ENCODE measurements at regions not wholly inside any gene's neighbourhood (a gene's known extent, or its start where the extent isn't known, plus 50 kb on each side); places are given as distances from the start of the nearest gene placed in this dataset.
A peak's percentile ranks its signal among the peaks of the same experiment; 100 is the strongest.

DNA sequence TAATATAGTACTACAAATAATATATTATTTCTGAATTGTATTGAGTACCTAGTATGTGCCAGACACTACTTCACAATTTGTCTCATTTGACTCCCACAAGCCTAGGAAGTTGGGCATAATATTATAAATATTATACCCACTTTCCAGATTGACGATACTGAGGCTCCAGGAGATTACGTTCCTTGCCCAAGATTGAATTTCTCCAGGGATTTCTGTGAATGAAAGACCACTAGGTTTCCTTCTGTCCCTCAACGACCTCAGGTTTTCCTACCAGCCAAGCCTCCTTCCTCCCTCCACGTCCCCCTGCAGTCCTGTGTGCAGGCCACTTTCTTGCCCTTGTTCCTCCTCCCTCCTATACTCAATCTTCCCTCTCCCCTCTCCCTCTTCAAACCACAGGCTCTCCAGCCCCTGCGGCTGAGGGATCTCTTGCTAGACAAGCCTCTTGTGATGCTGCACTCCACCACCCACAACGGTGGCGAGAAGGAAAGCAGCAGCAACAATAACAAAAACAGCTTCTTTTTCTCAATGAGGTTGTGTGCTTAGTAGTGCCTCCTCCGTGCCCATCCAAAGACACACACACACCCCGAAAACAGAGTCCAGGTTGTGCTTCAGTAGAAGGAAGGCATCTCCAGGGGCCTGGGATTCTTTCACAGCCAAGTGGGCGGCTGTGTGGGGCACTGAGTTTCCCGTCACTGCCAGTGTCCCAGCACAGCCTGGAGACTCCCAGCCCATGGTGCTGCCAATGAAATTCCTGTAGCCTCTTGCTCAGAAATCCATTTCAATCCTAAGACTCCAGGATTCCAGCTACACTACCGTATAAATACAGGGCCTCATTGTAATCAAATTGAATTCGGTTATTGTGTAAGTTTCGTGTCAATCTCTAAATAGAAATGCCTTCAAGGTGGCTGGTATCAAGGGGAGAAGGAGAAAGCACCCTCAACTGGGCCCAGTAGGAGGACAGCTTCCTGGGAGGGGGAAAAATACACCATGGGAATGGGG, 94.4 kb downstream of the NCR2 start:
- peaks cover 33% of the 10 kb centered on the region for H3K4me1 ChIP-seq (ENCODE audit: control insufficient read depth, insufficient read depth, low read length)
- no peaks in the 10 kb centered on the region for H3K9me3 ChIP-seq (ENCODE audit: control insufficient read depth, insufficient read depth, low read length)
- H3K27me3 ChIP-seq (ENCODE audit: control insufficient read depth, insufficient read depth, low read length) = peaks cover 58% of the 10 kb centered on the region
- H3K36me3 ChIP-seq (ENCODE audit: control insufficient read depth, insufficient read depth, low read length) = no peaks in the 10 kb centered on the region
- peak overlapping the region; percentile 11 for H3K4me3 ChIP-seq (ENCODE audit: low read depth, low read length)
- H3K9ac ChIP-seq (ENCODE audit: low read depth, low read length) = no peak overlapping the region

DNA sequence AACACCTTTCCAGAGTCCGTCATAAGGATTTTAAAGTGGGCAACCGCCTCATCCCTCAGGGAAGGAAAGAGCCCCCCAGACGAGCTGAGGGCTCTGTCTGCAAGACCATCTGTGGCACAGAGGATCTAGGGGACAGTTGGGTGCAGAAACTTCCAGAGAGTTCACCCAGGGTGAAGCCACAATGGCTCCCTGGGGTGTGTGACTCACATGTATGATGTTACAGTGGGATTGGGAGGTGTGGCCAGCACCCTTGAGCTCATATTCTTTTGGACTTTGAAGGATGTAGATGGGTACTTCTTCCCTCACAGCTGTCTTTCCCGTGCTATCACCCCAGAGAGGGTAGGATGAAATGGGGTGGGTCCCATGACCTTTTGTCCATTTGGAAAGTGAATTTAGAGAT, 95.5 kb downstream of the NCR2 start:
- Histone ChIP-seq H3K9ac (ENCODE audit: low read depth, low read length) (no peak overlapping the region), H3K4me1 (ENCODE audit: control insufficient read depth, insufficient read depth, low read length) (peaks cover 32% of the 10 kb centered on the region), H3K9me3 (ENCODE audit: control insufficient read depth, insufficient read depth, low read length) (no peaks in the 10 kb centered on the region), H3K36me3 (ENCODE audit: control insufficient read depth, insufficient read depth, low read length) (no peaks in the 10 kb centered on the region), H3K27me3 (ENCODE audit: control insufficient read depth, insufficient read depth, low read length) (peaks cover 49% of the 10 kb centered on the region), H3K4me3 (ENCODE audit: low read depth, low read length) (no peak overlapping the region)

DNA sequence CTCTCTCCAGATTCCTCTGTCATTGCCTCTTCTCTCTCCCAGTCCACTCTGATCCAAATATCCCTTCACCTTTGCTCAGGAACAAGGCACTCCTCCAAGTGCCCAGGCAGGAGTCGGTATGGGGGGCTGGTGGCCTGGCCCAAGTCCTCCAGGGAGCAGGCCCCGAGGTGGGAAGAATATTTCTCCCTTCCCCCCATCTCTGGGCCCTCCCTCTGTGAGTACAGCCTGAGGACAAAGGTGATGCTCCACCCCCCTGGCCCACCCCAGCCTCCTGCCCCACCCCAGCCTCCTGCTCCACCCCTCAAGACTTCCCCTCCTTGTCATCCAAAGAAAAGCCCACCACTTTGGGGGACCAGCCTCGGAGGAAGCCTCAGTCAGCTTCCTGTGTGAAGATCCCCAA, 96.9 kb downstream of the NCR2 start:
- H3K27me3 ChIP-seq (ENCODE audit: control insufficient read depth, insufficient read depth, low read length) = peaks cover 35% of the 10 kb centered on the region
- peaks cover 21% of the 10 kb centered on the region for H3K4me1 ChIP-seq (ENCODE audit: control insufficient read depth, insufficient read depth, low read length)
- no peaks in the 10 kb centered on the region for H3K9me3 ChIP-seq (ENCODE audit: control insufficient read depth, insufficient read depth, low read length)
- H3K9ac ChIP-seq (ENCODE audit: low read depth, low read length) = no peak overlapping the region
- no peak overlapping the region for H3K4me3 ChIP-seq (ENCODE audit: low read depth, low read length)
- no peaks in the 10 kb centered on the region for H3K36me3 ChIP-seq (ENCODE audit: control insufficient read depth, insufficient read depth, low read length)

DNA sequence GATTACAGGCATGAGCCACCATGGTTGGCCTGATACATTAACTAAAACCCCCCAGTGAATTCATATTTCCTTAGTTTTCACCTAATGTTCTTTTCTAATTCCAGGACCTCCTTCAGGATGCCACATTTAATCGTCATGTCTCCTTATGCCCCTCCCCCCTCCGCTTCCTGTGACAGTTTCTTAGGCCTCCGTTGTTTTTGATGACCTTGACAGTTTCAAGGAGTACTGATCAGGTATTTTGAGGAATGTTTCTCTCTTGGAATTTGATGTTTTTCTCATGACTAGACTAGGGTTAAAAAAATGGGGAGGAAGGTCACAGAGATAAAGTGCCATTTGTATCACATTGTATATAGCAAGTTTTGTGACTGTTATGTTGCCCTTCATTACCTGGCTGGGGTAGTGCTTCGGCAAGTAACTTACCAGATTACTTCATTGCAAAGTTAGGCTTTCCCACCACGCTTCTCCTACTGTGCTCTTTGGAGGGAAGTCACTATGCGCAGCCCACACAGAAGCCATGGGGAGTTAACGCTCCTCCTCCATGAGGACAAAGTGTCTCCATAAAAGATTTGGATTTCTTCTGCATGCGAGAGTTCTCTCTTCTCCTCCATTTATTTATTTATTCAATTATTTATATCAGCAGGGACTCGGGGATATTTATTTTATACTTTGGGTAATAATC, 99.5 kb downstream of the NCR2 start:
- Histone ChIP-seq H3K9ac (ENCODE audit: low read depth, low read length) (no peak overlapping the region), H3K4me3 (ENCODE audit: low read depth, low read length) (no peak overlapping the region), H3K9me3 (ENCODE audit: control insufficient read depth, insufficient read depth, low read length) (no peaks in the 10 kb centered on the region), H3K4me1 (ENCODE audit: control insufficient read depth, insufficient read depth, low read length) (peaks cover 10% of the 10 kb centered on the region), H3K27me3 (ENCODE audit: control insufficient read depth, insufficient read depth, low read length) (peaks cover 34% of the 10 kb centered on the region), H3K36me3 (ENCODE audit: control insufficient read depth, insufficient read depth, low read length) (no peaks in the 10 kb centered on the region)

DNA sequence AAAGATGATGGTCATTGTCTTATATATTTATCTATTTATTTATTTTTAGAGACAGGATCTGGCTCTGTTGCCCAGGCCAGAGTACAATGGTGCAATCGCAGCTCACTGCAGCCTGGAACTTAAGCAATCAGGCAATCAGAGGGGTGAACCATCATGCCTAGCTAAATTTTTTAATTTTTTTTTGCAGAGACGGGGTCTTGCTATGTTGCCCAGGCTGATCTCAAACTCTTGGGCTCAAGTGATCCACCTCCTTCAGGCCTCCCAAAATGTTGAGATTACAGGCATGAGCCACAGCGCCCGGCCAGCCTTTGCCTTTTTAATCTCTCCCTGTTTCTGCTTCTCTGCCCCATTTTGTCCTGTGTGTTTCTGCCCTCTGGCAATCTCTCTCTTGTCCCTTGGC, 102.2 kb downstream of the NCR2 start:
- Histone ChIP-seq H3K9me3 (ENCODE audit: control insufficient read depth, insufficient read depth, low read length) (no peaks in the 10 kb centered on the region), H3K36me3 (ENCODE audit: control insufficient read depth, insufficient read depth, low read length) (no peaks in the 10 kb centered on the region)

DNA sequence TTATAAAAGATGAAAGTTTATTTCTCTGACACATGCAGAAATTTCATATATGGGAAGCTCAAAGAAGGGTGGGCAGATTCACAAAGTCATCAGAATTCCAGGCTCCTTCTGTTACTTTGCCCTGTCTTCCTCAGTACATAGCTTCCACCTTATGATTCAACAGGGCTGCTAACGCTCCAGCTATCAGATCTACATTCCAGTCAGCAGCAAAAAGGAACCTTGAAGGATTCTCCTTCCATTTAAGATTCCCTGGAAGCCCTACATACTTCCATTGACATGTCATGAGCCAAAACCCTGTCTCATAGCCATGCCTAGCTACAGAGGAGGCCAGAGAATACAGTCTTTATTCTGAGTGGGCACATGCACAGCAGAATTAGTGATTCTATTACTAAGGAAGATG, 103.3 kb downstream of the NCR2 start:
- H3K9ac ChIP-seq (ENCODE audit: low read depth, low read length) = no peak overlapping the region
- no peaks in the 10 kb centered on the region for H3K36me3 ChIP-seq (ENCODE audit: control insufficient read depth, insufficient read depth, low read length)
- peaks cover 14% of the 10 kb centered on the region for H3K4me1 ChIP-seq (ENCODE audit: control insufficient read depth, insufficient read depth, low read length)
- H3K9me3 ChIP-seq (ENCODE audit: control insufficient read depth, insufficient read depth, low read length) = no peaks in the 10 kb centered on the region
- H3K27me3 ChIP-seq (ENCODE audit: control insufficient read depth, insufficient read depth, low read length) = peaks cover 37% of the 10 kb centered on the region
- no peak overlapping the region for H3K4me3 ChIP-seq (ENCODE audit: low read depth, low read length)

More for the DNA sequence above, 102.2 kb downstream of the NCR2 start:
- no peak overlapping the region for H3K9ac ChIP-seq (ENCODE audit: low read depth, low read length)
- H3K4me3 ChIP-seq (ENCODE audit: low read depth, low read length) = no peak overlapping the region
- H3K27me3 ChIP-seq (ENCODE audit: control insufficient read depth, insufficient read depth, low read length) = peaks cover 35% of the 10 kb centered on the region
- H3K4me1 ChIP-seq (ENCODE audit: control insufficient read depth, insufficient read depth, low read length) = peaks cover 13% of the 10 kb centered on the region

DNA sequence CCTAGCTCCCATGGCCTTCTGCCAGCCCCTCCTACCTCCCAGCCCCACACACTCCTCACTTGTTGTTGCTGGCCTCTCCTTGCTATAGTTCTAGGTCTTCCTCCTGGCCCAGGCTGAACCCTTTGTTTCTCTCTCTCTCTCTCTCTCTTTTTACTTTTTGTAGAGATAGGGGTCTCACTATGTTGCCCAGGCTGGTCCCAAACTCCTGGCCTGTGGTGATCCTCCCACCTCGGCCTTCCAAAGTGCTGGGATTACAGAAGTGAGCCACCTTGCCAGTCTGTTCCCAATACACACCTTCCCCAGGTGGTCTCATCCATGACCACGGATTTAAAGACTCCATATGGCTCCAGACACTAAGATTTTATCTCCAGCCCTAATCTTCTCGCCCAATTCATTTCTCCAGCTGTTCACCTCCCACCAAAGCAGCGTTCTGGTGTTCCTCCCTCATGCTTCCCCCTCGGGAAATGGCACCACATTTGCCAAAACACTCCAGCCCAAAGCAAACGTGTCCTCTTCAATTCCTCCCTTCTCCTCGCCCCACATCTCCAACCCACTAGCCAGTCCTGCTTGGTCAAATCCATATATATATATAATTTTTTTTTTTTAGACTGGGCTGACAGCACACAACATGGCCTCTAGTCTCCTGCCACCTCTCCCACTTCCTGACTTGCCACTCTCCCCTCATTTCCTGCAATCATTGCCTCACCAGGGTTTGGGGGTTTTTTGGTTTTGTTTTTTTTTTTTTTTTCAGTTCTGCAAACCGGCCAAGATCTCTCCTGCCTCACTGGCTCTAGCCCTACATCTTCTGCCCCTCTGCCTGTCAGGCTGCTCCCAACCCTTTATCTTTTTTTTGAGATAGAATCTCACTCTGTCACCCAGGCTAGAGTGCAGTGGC, 104.4 kb downstream of the NCR2 start:
- H3K27me3 ChIP-seq (ENCODE audit: control insufficient read depth, insufficient read depth, low read length) = peaks cover 48% of the 10 kb centered on the region
- peaks cover 18% of the 10 kb centered on the region for H3K4me1 ChIP-seq (ENCODE audit: control insufficient read depth, insufficient read depth, low read length)
- no peak overlapping the region for H3K4me3 ChIP-seq (ENCODE audit: low read depth, low read length)
- H3K36me3 ChIP-seq (ENCODE audit: control insufficient read depth, insufficient read depth, low read length) = no peaks in the 10 kb centered on the region
- H3K9ac ChIP-seq (ENCODE audit: low read depth, low read length) = no peak overlapping the region
- no peaks in the 10 kb centered on the region for H3K9me3 ChIP-seq (ENCODE audit: control insufficient read depth, insufficient read depth, low read length)

DNA sequence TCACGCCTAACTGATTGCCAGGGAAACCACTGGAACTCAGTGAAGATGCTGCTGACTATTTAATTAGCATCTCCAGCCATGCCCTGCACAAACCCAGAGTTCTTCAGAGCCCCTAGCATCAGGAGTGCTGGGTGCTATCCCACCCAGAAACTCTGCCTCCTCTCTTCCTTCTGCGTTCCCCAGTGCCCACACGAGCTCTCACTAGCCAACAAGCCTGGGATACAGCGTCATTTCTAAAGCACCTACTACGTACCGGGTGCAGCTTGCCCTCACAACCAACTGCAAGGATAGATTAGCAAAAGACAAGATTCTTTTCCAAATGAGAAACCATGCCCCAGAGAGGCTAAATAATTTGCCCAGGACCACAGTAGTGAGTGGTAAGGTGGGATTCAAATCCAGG, 105.2 kb upstream of the FOXP4 start:
- Histone ChIP-seq H3K4me3 (ENCODE audit: low read depth, low read length) (no peak overlapping the region), H3K9ac (ENCODE audit: low read depth, low read length) (no peak overlapping the region), H3K27me3 (ENCODE audit: control insufficient read depth, insufficient read depth, low read length) (peaks cover 59% of the 10 kb centered on the region), H3K36me3 (ENCODE audit: control insufficient read depth, insufficient read depth, low read length) (no peaks in the 10 kb centered on the region), H3K9me3 (ENCODE audit: control insufficient read depth, insufficient read depth, low read length) (no peaks in the 10 kb centered on the region), H3K4me1 (ENCODE audit: control insufficient read depth, insufficient read depth, low read length) (peaks cover 15% of the 10 kb centered on the region)

DNA sequence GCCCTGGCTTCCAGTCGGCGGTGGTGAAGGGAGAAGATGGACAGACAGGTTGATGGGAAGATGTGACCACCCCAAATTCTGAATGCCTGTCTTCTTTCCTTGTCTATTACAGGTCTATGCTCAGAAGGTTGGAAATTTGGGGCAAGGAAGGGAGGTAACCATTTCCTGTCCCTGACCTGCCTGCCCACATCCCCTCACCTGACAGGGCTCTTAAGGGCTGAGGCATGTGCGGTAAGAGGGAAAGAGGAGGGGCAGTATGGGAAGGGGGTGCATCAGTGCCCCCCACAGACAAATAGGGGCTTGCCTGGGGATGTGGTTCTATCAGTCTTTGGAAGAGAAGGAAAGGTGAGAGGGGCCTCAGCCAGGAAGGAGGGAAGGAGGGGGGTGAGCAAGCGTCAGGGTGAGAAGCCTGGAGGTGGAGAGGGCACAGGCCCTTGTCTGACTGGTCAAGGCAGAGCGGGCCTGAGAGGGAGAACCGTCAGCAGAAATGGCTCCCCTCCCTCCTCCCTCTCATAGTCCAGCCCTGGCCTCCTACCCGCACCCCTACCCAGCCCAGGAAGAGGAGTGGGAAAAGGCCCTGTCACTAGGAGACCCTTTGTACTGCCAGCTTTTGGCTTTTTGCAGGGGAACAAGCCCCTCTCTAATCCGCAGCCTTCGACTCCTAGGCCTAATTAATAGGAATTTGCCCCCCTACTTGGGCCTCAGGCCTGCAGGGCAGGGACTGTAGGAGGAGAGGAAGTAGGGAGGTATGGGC, 104.4 kb upstream of the FOXP4 start:
- Histone ChIP-seq H3K4me3 (ENCODE audit: low read depth, low read length) (no peak overlapping the region), H3K9me3 (ENCODE audit: control insufficient read depth, insufficient read depth, low read length) (no peaks in the 10 kb centered on the region), H3K36me3 (ENCODE audit: control insufficient read depth, insufficient read depth, low read length) (no peaks in the 10 kb centered on the region), H3K9ac (ENCODE audit: low read depth, low read length) (no peak overlapping the region), H3K27me3 (ENCODE audit: control insufficient read depth, insufficient read depth, low read length) (peaks cover 64% of the 10 kb centered on the region), H3K4me1 (ENCODE audit: control insufficient read depth, insufficient read depth, low read length) (peaks cover 15% of the 10 kb centered on the region)

DNA sequence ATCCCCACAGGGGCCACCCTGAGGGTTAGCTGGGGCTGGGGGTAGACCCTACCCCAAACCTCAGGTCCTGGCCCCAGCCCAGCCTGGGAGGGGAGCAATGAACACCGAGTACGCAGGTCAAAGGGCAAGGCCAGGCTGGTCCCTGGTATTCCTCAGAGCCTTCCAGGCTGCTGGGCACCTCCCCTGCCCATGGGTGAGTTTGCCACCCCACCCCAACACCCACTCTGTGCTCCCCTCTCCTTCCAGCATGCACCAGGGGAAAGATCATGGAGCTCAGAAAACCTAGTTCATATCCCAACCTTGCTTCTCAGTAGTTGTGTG, 103.9 kb upstream of the FOXP4 start:
- Histone ChIP-seq H3K27me3 (ENCODE audit: control insufficient read depth, insufficient read depth, low read length) (peaks cover 68% of the 10 kb centered on the region), H3K9me3 (ENCODE audit: control insufficient read depth, insufficient read depth, low read length) (no peaks in the 10 kb centered on the region), H3K4me1 (ENCODE audit: control insufficient read depth, insufficient read depth, low read length) (peaks cover 15% of the 10 kb centered on the region), H3K36me3 (ENCODE audit: control insufficient read depth, insufficient read depth, low read length) (no peaks in the 10 kb centered on the region), H3K4me3 (ENCODE audit: low read depth, low read length) (no peak overlapping the region), H3K9ac (ENCODE audit: low read depth, low read length) (no peak overlapping the region)

All from iPS-15b (cell line).